Type B pancreatic cell (in vitro differentiated cells): ENCODE measurements at regions not wholly inside any gene's neighbourhood (a gene's known extent, or its start where the extent isn't known, plus 50 kb on each side); places are given as distances from the start of the nearest gene placed in this dataset.

ENCODE experiments used
- DNase-seq: peaks from one replicate; pipeline ENCODE4 v3.0.0; 2021; ENCODE audit warnings: mixed read lengths; ENCODE audit not compliant: unreplicated experiment; ENCODE audit errors: extremely low spot score
- H3K27ac Mint-ChIP-seq: 2 replicates; pipeline ENCODE4 v1.8.0; 2021; ENCODE audit warnings: mild to moderate bottlenecking, mixed read lengths
- H3K27me3 Mint-ChIP-seq: 2 replicates; pipeline ENCODE4 v1.8.0; 2021; ENCODE audit warnings: mixed read lengths
- H3K36me3 Mint-ChIP-seq: 2 replicates; pipeline ENCODE4 v1.8.0; 2021; ENCODE audit warnings: mixed read lengths
- H3K4me1 Mint-ChIP-seq: one replicate; pipeline ENCODE4 v1.8.0; 2021; ENCODE audit warnings: mixed read lengths; ENCODE audit not compliant: unreplicated experiment
- H3K4me3 Mint-ChIP-seq: 2 replicates; pipeline ENCODE4 v1.8.0; 2021; ENCODE audit warnings: mild to moderate bottlenecking, mixed read lengths
- H3K9me3 Mint-ChIP-seq: 2 replicates; pipeline ENCODE4 v1.8.0; 2021; ENCODE audit warnings: mixed read lengths
- TF ChIP-seq, protein P1 (sequence below): fragments of 200-600 bp; sonication (generic); conservative IDR thresholded peaks from 2 replicates; pipeline ENCODE4 v1.5.0; 2021; ENCODE audit warnings: antibody characterized with exemption, mild to moderate bottlenecking

DNA sequence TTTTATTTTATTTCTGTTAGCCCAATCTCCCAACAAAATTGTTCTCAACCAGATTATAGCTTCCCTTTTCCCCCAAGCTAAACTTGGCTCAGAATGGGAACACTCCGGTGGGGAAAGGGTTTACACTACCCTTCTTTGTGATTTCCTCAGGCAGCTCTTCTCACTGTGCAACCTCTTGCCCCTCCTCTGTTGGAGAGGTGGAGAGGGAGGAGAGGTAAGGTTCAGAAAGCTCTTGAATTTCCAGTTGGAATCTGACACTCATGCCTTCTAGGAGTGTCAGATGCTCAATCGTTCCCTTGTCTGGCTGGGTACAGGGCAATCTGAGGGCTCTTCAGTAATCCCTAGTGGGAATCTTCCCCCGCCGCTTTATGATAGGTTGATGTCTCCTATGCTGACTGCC is 486.1 kb upstream of the KLF12 start:
- no peak for DNase-seq
- Mint-ChIP-seq H3K36me3 (no peaks in the 10 kb centered on the region), H3K4me1 (no peaks in the 10 kb centered on the region), H3K27ac (no peak overlapping the region), H3K4me3 (no peak overlapping the region), H3K27me3 (no peaks in the 10 kb centered on the region), H3K9me3 (peaks cover 5% of the 10 kb centered on the region)
- TF ChIP-seq, protein P1, sequence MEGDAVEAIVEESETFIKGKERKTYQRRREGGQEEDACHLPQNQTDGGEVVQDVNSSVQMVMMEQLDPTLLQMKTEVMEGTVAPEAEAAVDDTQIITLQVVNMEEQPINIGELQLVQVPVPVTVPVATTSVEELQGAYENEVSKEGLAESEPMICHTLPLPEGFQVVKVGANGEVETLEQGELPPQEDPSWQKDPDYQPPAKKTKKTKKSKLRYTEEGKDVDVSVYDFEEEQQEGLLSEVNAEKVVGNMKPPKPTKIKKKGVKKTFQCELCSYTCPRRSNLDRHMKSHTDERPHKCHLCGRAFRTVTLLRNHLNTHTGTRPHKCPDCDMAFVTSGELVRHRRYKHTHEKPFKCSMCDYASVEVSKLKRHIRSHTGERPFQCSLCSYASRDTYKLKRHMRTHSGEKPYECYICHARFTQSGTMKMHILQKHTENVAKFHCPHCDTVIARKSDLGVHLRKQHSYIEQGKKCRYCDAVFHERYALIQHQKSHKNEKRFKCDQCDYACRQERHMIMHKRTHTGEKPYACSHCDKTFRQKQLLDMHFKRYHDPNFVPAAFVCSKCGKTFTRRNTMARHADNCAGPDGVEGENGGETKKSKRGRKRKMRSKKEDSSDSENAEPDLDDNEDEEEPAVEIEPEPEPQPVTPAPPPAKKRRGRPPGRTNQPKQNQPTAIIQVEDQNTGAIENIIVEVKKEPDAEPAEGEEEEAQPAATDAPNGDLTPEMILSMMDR = no peak

DNA sequence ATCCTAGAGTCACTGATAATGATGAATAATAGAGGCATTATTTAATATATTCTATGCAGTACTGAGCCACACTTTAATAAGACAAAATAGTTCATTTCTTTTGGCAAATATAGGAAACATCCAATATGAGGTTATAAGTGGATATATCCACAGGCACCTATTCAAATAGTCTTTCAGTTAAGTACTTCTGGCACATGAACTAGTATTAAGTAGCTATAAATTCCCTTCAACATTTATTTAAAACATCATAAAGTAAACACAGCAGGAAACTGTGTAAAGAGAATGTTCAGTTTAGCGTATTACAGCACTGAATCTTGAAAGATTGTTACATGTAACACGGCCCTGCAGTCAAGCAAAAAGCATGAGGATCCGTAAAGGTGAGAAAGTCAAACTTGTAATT is 463.3 kb upstream of the KLF12 start:
- H3K27me3 Mint-ChIP-seq = no peaks in the 10 kb centered on the region
- peaks cover 4% of the 10 kb centered on the region for H3K9me3 Mint-ChIP-seq

DNA sequence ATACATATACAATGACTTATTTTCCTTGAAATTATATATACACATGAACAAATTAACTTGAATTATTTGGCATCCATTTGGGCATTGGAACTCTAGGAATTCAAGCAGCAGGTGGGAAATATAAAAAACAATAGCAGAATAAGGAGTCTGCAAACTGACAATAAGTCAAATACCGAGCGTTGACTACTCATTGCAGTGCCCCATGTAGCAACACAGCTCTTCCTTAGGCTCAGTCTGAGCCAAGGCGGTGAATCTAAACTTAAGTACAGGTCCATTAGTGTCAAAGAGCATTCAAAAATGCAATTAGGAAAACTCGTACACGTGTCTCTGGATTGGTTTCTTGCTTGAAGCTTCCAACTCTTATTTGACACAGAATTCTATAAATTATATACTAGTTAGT is 462.5 kb upstream of the KLF12 start:
- H3K27me3 Mint-ChIP-seq = no peaks in the 10 kb centered on the region
- DNase-seq = no peak
- no peak overlapping the region for H3K4me3 Mint-ChIP-seq
- TF ChIP-seq, protein P1 = no peak
- no peak overlapping the region for H3K27ac Mint-ChIP-seq
- no peaks in the 10 kb centered on the region for H3K4me1 Mint-ChIP-seq
- peaks cover 4% of the 10 kb centered on the region for H3K36me3 Mint-ChIP-seq
- H3K9me3 Mint-ChIP-seq = peaks cover 4% of the 10 kb centered on the region

More for the DNA sequence above, 463.3 kb upstream of the KLF12 start:
- Mint-ChIP-seq H3K27ac (no peak overlapping the region), H3K4me3 (no peak overlapping the region), H3K4me1 (no peaks in the 10 kb centered on the region), H3K36me3 (peaks cover 4% of the 10 kb centered on the region)
- TF ChIP-seq, protein P1 = no peak
- DNase-seq = no peak

DNA sequence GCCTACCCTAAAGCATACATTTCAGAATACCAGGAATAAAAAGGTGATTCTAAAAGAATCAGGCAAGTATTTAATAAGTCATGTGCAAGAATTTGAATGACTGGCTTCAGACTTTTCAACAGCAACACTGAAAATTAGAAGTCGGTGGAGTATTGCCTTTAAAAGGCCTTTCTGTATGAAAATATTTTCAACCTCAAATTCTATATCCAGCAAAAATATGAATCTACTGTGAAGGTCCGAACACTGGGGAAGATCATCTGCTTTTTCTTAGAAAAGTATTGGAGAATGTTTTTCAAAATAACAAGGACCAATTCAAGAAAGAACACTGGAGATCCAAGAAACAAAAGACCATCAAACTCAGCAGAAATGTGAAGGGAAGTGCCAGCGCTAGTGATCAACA is 459.5 kb upstream of the KLF12 start:
- Mint-ChIP-seq H3K4me3 (no peak overlapping the region), H3K36me3 (no peaks in the 10 kb centered on the region), H3K9me3 (peaks cover 4% of the 10 kb centered on the region), H3K4me1 (no peaks in the 10 kb centered on the region), H3K27me3 (no peaks in the 10 kb centered on the region), H3K27ac (no peak overlapping the region)
- no peak for DNase-seq
- TF ChIP-seq, protein P1 = no peak

DNA sequence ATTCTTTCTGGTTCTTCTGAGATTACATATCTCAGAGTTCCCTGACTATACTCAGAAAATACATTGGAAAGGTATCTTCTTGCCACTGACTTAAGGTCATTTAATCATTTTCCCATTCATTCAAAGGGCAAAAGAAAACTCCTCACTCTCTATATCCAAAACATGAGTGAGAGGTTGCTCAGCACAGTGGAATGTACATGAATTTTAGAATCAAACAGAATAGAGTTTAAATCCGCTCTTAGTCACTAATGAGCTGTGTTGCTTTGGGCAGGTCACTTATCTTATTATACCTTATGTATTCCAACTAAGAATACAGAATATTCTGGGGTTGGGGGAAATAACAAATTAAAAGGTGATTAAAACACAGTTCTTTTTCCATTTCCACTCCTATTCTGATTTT is 452.6 kb upstream of the KLF12 start:
- Mint-ChIP-seq H3K9me3 (peaks cover 9% of the 10 kb centered on the region), H3K4me3 (no peak overlapping the region), H3K27me3 (peaks cover 3% of the 10 kb centered on the region), H3K36me3 (no peaks in the 10 kb centered on the region), H3K27ac (no peak overlapping the region), H3K4me1 (no peaks in the 10 kb centered on the region)
- DNase-seq = no peak
- TF ChIP-seq, protein P1 = no peak

DNA sequence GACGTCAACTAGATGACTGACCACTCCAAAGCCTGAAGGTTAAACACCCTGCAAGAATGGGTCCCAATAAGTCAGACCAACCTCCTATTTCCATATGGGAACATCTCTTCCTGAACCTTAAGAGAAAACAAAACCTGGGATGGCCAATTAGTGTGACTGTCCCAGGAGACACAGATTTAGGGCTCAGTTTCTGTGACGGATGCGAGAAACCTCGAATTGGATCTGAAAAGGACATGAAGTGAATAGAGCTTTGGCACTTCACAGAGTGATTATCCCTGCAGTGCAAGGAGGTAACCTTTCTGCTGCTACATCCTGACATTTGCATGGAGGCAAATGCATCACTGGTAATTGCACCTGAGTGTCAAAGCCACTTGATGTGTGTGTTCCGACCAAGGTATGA is 442.2 kb upstream of the KLF12 start:
- peak overlapping the region; percentile 84 for H3K4me3 Mint-ChIP-seq
- TF ChIP-seq, protein P1 = no peak
- H3K9me3 Mint-ChIP-seq = no peaks in the 10 kb centered on the region
- no peak for DNase-seq
- H3K36me3 Mint-ChIP-seq = no peaks in the 10 kb centered on the region
- H3K27me3 Mint-ChIP-seq = peaks cover 33% of the 10 kb centered on the region
- no peak overlapping the region for H3K27ac Mint-ChIP-seq
- H3K4me1 Mint-ChIP-seq = peaks cover 23% of the 10 kb centered on the region
